H1 (cell line): ENCODE measurements at regions not wholly inside any gene's neighbourhood (a gene's known extent, or its start where the extent isn't known, plus 50 kb on each side); places are given as distances from the start of the nearest gene placed in this dataset.

ENCODE experiments used
- BRCA1 ChIP-seq: IDR thresholded peaks from 2 replicates; pipeline ENCODE4 v1.6.1; 2012; ENCODE audit warnings: low read depth, low read length, improper control_type of control experiment
- RBBP5 ChIP-seq: IDR thresholded peaks from 2 replicates; pipeline ENCODE4 v1.7.1; 2012; ENCODE audit warnings: low read depth, mild to moderate bottlenecking, inconsistent platforms, low read length, moderate library complexity, borderline replicate concordance
- RXRA ChIP-seq: IDR thresholded peaks from 2 replicates; pipeline ENCODE4 v1.6.1; 2011; ENCODE audit warnings: low read depth, mild to moderate bottlenecking, low read length, moderate library complexity; ENCODE audit not compliant: insufficient read depth
- SIN3A ChIP-seq, 2 experiments: IDR thresholded peaks in 1 of 2; conservative IDR thresholded peaks in 1 of 2; 2 replicates each; pipeline ENCODE4 v1.6.1; 2011 to 2012; ENCODE audit warnings: low read length in 2 of 2, improper control_type of control experiment in 1 of 2, low read depth in 1 of 2, mild to moderate bottlenecking in 1 of 2
- USF2 ChIP-seq: IDR thresholded peaks from 2 replicates; pipeline ENCODE4 v1.6.1; 2011; ENCODE audit warnings: low read length, improper control_type of control experiment
- YY1 ChIP-seq: IDR thresholded peaks from 2 replicates; pipeline ENCODE4 v1.6.1; 2011; ENCODE audit warnings: low read depth, mild to moderate bottlenecking, low read length

- no peak for TF ChIP-seq SIN3A (conservative IDR thresholded peaks at IDR 0.05 in 1 of 2, IDR thresholded peaks at IDR 0.05 in 1 of 2; ENCODE audit: low read depth in 1 of 2, low read length in 2 of 2)
- no peak for TF ChIP-seq BRCA1
- no peak for TF ChIP-seq RXRA
- no peak for TF ChIP-seq YY1
- no peak for TF ChIP-seq RBBP5
- TF ChIP-seq USF2 = no peak
Observed at GRCh38 chr10:59965899-59966650, 59.7 kb upstream of the CCDC6 start (continued).
